ENCODE measurements at regions not wholly inside any gene's neighbourhood (a gene's known extent, or its start where the extent isn't known, plus 50 kb on each side); places are given as distances from the start of the nearest gene placed in this dataset.

DNA sequence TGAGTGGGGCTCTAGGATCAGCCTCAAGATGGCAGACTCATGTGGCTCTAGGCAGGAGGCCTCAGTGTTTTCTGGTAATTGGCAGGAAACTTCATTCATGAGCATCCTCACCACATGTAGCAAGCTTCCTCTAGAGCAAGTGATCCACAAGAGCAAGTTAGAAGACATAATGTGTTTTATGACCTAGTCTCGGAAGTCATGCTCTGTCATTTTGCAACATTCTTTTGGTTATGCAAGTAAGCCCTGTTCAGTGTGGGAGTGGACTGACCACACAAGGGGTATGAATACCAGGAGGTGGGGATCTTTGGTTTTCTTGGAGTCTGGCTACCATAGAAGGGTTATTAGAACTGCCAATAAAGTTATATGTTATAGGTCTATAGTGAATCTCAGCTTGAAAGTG lies 66.8 kb upstream of the STK39 start:
- no peak overlapping the region for H3K4me3 ChIP-seq (ENCODE audit: insufficient read depth, low read depth, low read length)
- DNase-seq (ENCODE audit: low read depth): no peak
- TF ChIP-seq, protein P1, sequence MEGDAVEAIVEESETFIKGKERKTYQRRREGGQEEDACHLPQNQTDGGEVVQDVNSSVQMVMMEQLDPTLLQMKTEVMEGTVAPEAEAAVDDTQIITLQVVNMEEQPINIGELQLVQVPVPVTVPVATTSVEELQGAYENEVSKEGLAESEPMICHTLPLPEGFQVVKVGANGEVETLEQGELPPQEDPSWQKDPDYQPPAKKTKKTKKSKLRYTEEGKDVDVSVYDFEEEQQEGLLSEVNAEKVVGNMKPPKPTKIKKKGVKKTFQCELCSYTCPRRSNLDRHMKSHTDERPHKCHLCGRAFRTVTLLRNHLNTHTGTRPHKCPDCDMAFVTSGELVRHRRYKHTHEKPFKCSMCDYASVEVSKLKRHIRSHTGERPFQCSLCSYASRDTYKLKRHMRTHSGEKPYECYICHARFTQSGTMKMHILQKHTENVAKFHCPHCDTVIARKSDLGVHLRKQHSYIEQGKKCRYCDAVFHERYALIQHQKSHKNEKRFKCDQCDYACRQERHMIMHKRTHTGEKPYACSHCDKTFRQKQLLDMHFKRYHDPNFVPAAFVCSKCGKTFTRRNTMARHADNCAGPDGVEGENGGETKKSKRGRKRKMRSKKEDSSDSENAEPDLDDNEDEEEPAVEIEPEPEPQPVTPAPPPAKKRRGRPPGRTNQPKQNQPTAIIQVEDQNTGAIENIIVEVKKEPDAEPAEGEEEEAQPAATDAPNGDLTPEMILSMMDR (IDR thresholded peaks at IDR 0.05; ENCODE audit: insufficient read depth, low read depth, low read length): no peak
- TF ChIP-seq EZH2 (IDR thresholded peaks at IDR 0.05; ENCODE audit: insufficient read depth, low read length): no peak
- H3K9ac ChIP-seq (ENCODE audit: low read length): no peak overlapping the region
- H3K27me3 ChIP-seq (ENCODE audit: insufficient read depth, low read length): no peaks in the 10 kb centered on the region
- no peak for FAIRE-seq
- H4K20me1 ChIP-seq (ENCODE audit: insufficient read depth, low read length): no peaks in the 10 kb centered on the region
- H3K27ac Mint-ChIP-seq (ENCODE audit: unreplicated experiment): no peak overlapping the region
- no peak overlapping the region for H3K4me2 ChIP-seq (ENCODE audit: low read length)
- H3K4me1 Mint-ChIP-seq (ENCODE audit: low read depth, unreplicated experiment): peaks cover 2% of the 10 kb centered on the region
- H2AFZ ChIP-seq (ENCODE audit: low read depth, low read length): no peak overlapping the region
- H3K27me3 Mint-ChIP-seq (ENCODE audit: low read depth, unreplicated experiment): no peaks in the 10 kb centered on the region
- H3K79me2 ChIP-seq (ENCODE audit: insufficient read depth, low read length): no peaks in the 10 kb centered on the region
- H3K36me3 Mint-ChIP-seq (ENCODE audit: low read depth, unreplicated experiment): no peaks in the 10 kb centered on the region
- H3K9me3 Mint-ChIP-seq (ENCODE audit: unreplicated experiment): no peaks in the 10 kb centered on the region
- no peak overlapping the region for H3K4me3 Mint-ChIP-seq (ENCODE audit: unreplicated experiment)
- H3K36me3 ChIP-seq (ENCODE audit: insufficient read depth, low read length): no peaks in the 10 kb centered on the region
- H3K9me3 ChIP-seq (ENCODE audit: insufficient read depth, low read depth, low read length): no peaks in the 10 kb centered on the region
- no peak overlapping the region for H3K27ac ChIP-seq (ENCODE audit: low read depth, low read length)
- H3K4me1 ChIP-seq (ENCODE audit: insufficient read depth, low read length): no peaks in the 10 kb centered on the region

DNA sequence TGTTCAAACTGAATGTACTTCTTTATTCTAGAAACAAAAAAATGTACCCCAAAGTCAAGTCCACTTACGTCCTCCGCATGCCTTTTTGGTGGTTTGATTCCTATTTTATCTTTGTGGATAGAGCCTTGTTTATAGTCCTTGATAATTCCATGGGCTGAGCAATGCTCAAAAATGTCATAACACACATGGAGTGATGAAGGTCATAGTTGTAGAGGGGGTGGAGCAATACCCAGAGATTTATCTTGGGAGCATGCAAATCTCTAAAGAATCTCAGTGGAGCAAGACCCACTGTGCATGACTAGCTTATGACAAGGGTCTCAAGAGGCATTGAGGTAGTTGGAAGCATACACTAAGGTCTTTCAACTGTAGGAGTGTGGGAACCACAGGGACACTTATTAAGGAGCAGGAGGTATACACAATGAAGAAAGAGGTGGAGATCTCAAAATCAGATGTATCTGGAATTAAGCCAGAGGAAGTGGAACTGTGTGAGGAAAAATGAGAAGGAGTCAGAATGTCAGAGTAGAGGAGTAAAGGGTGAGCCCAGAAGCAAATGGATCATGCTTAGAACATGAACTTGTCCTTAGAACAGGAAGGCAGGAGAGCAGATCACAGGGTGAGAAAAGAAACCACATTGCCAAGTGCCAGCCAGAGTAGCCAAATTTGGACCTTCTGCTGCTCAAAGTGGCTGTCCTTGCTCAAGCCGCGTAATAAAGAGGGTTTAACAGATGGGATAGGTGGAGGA lies 68.1 kb upstream of the STK39 start:
- Histone ChIP-seq H3K79me2 (ENCODE audit: insufficient read depth, low read length) (no peaks in the 10 kb centered on the region), H3K9me3 (ENCODE audit: insufficient read depth, low read depth, low read length) (no peaks in the 10 kb centered on the region), H3K36me3 (ENCODE audit: insufficient read depth, low read length) (no peaks in the 10 kb centered on the region), H2AFZ (ENCODE audit: low read depth, low read length) (no peak overlapping the region), H3K27me3 (ENCODE audit: insufficient read depth, low read length) (no peaks in the 10 kb centered on the region), H3K27ac (ENCODE audit: low read depth, low read length) (no peak overlapping the region), H3K4me1 (ENCODE audit: insufficient read depth, low read length) (no peaks in the 10 kb centered on the region), H4K20me1 (ENCODE audit: insufficient read depth, low read length) (no peaks in the 10 kb centered on the region), H3K4me3 (ENCODE audit: insufficient read depth, low read depth, low read length) (no peak overlapping the region), H3K4me2 (ENCODE audit: low read length) (no peak overlapping the region), H3K9ac (ENCODE audit: low read length) (no peak overlapping the region)
- TF ChIP-seq EZH2 (IDR thresholded peaks at IDR 0.05; ENCODE audit: insufficient read depth, low read length): no peak
- TF ChIP-seq, protein P1 (IDR thresholded peaks at IDR 0.05; ENCODE audit: insufficient read depth, low read depth, low read length): no peak
- Mint-ChIP-seq H3K4me3 (ENCODE audit: unreplicated experiment) (no peak overlapping the region), H3K27ac (ENCODE audit: unreplicated experiment) (no peak overlapping the region), H3K27me3 (ENCODE audit: low read depth, unreplicated experiment) (no peaks in the 10 kb centered on the region), H3K9me3 (ENCODE audit: unreplicated experiment) (no peaks in the 10 kb centered on the region), H3K4me1 (ENCODE audit: low read depth, unreplicated experiment) (peaks cover 2% of the 10 kb centered on the region), H3K36me3 (ENCODE audit: low read depth, unreplicated experiment) (no peaks in the 10 kb centered on the region)
- DNase-seq (ENCODE audit: low read depth) (no peak), FAIRE-seq (no peak)

DNA sequence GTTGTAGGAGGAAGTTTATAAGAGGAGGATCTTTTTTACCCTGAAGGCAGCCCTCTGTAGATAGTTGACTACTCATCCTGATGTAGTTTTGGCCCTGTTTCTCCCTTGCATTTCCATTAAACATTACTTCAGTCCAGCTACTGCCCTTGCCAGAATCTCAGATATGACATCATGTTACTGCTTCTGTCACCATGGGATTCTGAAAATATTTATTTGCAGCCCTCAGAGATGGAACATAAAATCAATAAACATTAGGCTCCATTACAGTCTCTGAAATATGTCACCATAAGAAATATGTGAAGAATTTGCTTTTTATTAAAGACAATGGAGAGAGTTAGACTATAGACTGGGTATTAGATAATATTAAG lies 68.7 kb upstream of the STK39 start:
- FAIRE-seq: no peak
- Histone ChIP-seq H4K20me1 (ENCODE audit: insufficient read depth, low read length) (no peaks in the 10 kb centered on the region), H3K9ac (ENCODE audit: low read length) (no peak overlapping the region), H3K36me3 (ENCODE audit: insufficient read depth, low read length) (no peaks in the 10 kb centered on the region), H3K4me3 (ENCODE audit: insufficient read depth, low read depth, low read length) (no peak overlapping the region), H3K27ac (ENCODE audit: low read depth, low read length) (no peak overlapping the region), H3K79me2 (ENCODE audit: insufficient read depth, low read length) (no peaks in the 10 kb centered on the region), H3K4me2 (ENCODE audit: low read length) (no peak overlapping the region), H3K9me3 (ENCODE audit: insufficient read depth, low read depth, low read length) (no peaks in the 10 kb centered on the region), H3K4me1 (ENCODE audit: insufficient read depth, low read length) (no peaks in the 10 kb centered on the region), H3K27me3 (ENCODE audit: insufficient read depth, low read length) (no peaks in the 10 kb centered on the region), H2AFZ (ENCODE audit: low read depth, low read length) (no peak overlapping the region)
- Mint-ChIP-seq H3K27me3 (ENCODE audit: low read depth, unreplicated experiment) (no peaks in the 10 kb centered on the region), H3K4me1 (ENCODE audit: low read depth, unreplicated experiment) (peaks cover 2% of the 10 kb centered on the region), H3K27ac (ENCODE audit: unreplicated experiment) (no peak overlapping the region), H3K9me3 (ENCODE audit: unreplicated experiment) (no peaks in the 10 kb centered on the region), H3K36me3 (ENCODE audit: low read depth, unreplicated experiment) (no peaks in the 10 kb centered on the region), H3K4me3 (ENCODE audit: unreplicated experiment) (no peak overlapping the region)
- TF ChIP-seq EZH2 (IDR thresholded peaks at IDR 0.05; ENCODE audit: insufficient read depth, low read length): no peak
- TF ChIP-seq, protein P1 (IDR thresholded peaks at IDR 0.05; ENCODE audit: insufficient read depth, low read depth, low read length): no peak
- DNase-seq (ENCODE audit: low read depth): no peak

Measured in astrocyte (in vitro differentiated cells and primary cell).